Smooth muscle cell (in vitro differentiated cells): ENCODE measurements at regions not wholly inside any gene's neighbourhood (a gene's known extent, or its start where the extent isn't known, plus 50 kb on each side); places are given as distances from the start of the nearest gene placed in this dataset.
A peak's percentile ranks its signal among the peaks of the same experiment; 100 is the strongest.

ENCODE experiments used
- DNase-seq: peaks from one replicate; lab custom pipeline; 2025; ENCODE audit not compliant: unreplicated experiment; lab: John Stamatoyannopoulos, UW
- H2AFZ ChIP-seq: fragments of 200-600 bp; sonication (generic); 2 replicates; pipeline ENCODE4 v1.6.0; 2016; ENCODE audit warnings: antibody characterized with exemption, low read depth, mild to moderate bottlenecking
- H3F3A ChIP-seq: fragments of 200-600 bp; sonication (generic); 2 replicates; pipeline ENCODE4 v1.6.0; 2017; ENCODE audit warnings: antibody characterized with exemption, low read depth
- H3K27ac ChIP-seq: fragments of 200-600 bp; sonication (generic); 2 replicates; pipeline ENCODE4 v1.5.1; 2016; ENCODE audit warnings: low read depth, mild to moderate bottlenecking
- H3K27me3 ChIP-seq: fragments of 200-600 bp; sonication (generic); 2 replicates; pipeline ENCODE4 v1.6.1; 2016; ENCODE audit warnings: low read depth, mild to moderate bottlenecking
- H3K36me3 ChIP-seq: fragments of 200-600 bp; sonication (generic); 2 replicates; pipeline ENCODE4 v1.5.1; 2016; ENCODE audit warnings: low read depth
- H3K4me1 ChIP-seq: fragments of 200-600 bp; sonication (generic); 2 replicates; pipeline ENCODE4 v1.5.1; 2016; ENCODE audit warnings: low read depth
- H3K4me2 ChIP-seq: fragments of 200-600 bp; sonication (generic); 2 replicates; pipeline ENCODE4 v1.6.0; 2016; ENCODE audit warnings: mild to moderate bottlenecking
- H3K4me3 ChIP-seq: fragments of 200-600 bp; sonication (generic); 2 replicates; pipeline ENCODE4 v1.5.1; 2016; ENCODE audit warnings: mild to moderate bottlenecking
- H3K79me2 ChIP-seq: fragments of 200-600 bp; sonication (generic); 2 replicates; pipeline ENCODE4 v1.6.0; 2016; ENCODE audit warnings: low read depth, mild to moderate bottlenecking
- H3K9ac ChIP-seq: fragments of 200-600 bp; sonication (generic); 2 replicates; pipeline ENCODE4 v1.6.0; 2016; ENCODE audit warnings: low read depth
- H3K9me3 ChIP-seq: fragments of 200-600 bp; sonication (generic); replicated peaks from 2 replicates; pipeline ENCODE4 v1.5.1; 2016; ENCODE audit warnings: low read depth
- H4K20me1 ChIP-seq: fragments of 200-600 bp; sonication (generic); 2 replicates; pipeline ENCODE4 v1.6.0; 2016; ENCODE audit warnings: low read depth
- WGBS: methylation state at CpG from one replicate; pipeline ENCODE4 v1.1.7; 2016; ENCODE audit warnings: low lambda C conversion rate; 5-methylcytosine and 5-hydroxymethylcytosine counted together
- TF ChIP-seq, protein P1 (sequence below): fragments of 200-600 bp; sonication (generic); IDR thresholded peaks from 2 replicates; pipeline ENCODE4 v1.5.1; 2017; ENCODE audit warnings: borderline replicate concordance, mild to moderate bottlenecking, antibody characterized with exemption; ENCODE audit not compliant: insufficient read depth, poor library complexity, severe bottlenecking

DNA sequence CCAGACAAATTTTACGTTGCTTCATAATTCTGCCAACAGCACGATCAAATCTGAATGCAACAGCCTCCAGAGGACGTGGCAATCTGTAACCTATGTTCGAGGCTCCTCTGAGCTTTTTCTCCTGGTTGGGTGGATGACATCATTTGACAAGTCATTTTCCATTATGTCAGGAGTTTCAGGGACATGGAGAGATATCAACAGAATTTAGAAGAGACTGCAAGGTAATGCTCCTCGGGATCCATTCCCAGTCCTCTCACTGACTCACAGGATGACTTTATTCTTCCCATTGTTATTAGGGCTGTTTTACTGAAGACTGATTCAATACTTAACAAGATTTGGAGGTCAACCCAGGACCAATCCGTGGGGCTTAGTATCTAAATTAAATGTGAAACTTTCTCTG, 72.5 kb upstream of the RNF152 start:
- Histone ChIP-seq H4K20me1 (no peaks in the 10 kb centered on the region), H3K4me1 (no peaks in the 10 kb centered on the region), H3K9me3 (no peaks in the 10 kb centered on the region), H3K36me3 (no peaks in the 10 kb centered on the region), H3F3A (peaks cover 6% of the 10 kb centered on the region), H3K4me2 (no peak overlapping the region), H3K27ac (no peak overlapping the region), H3K4me3 (no peak overlapping the region), H3K79me2 (no peaks in the 10 kb centered on the region), H2AFZ (no peak overlapping the region), H3K27me3 (no peaks in the 10 kb centered on the region), H3K9ac (no peak overlapping the region)
- WGBS: 84% methylated on average over 6 of the region's 6 CpGs
- TF ChIP-seq, protein P1, sequence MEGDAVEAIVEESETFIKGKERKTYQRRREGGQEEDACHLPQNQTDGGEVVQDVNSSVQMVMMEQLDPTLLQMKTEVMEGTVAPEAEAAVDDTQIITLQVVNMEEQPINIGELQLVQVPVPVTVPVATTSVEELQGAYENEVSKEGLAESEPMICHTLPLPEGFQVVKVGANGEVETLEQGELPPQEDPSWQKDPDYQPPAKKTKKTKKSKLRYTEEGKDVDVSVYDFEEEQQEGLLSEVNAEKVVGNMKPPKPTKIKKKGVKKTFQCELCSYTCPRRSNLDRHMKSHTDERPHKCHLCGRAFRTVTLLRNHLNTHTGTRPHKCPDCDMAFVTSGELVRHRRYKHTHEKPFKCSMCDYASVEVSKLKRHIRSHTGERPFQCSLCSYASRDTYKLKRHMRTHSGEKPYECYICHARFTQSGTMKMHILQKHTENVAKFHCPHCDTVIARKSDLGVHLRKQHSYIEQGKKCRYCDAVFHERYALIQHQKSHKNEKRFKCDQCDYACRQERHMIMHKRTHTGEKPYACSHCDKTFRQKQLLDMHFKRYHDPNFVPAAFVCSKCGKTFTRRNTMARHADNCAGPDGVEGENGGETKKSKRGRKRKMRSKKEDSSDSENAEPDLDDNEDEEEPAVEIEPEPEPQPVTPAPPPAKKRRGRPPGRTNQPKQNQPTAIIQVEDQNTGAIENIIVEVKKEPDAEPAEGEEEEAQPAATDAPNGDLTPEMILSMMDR: no peak
- DNase-seq: no peak

DNA sequence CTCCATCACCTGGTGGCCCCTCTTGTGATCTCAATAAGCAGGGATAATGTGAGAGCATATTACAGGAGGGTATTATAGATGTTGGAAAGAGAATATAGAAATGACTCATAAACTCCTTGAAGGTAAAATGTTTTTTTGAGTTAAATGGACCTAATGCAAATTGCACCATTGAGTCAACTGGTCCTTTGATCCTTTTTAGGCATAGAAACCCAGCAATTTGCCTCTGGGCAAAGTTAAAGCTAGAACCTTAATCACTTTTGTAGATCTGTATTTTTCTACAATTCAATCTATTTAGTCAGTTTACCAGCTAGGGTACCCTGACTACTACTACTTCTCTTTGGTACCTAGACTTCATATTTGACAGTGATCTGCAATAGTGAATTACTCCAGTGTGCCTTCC, 71.8 kb upstream of the RNF152 start:
- TF ChIP-seq, protein P1: no peak

DNA sequence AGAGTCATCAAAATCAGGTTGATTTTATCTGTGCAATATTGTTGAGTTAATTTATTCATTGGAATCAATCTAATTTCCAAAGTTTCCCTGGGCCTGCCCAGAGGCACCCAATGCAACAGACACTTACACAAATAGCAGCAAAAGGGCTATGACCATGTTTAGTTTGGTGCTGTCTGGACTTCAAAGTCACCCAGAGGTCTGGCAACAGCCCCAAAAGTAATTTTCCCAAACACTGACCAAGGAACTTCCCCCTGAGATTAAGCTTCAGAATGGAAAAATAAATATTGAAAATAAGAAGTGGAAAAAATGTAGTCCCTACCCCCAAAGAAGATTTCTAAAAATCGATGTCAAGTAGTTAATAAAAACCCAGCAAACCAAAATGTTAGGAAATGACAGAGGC, 70.9 kb upstream of the RNF152 start:
- Histone ChIP-seq H4K20me1 (no peaks in the 10 kb centered on the region), H3K4me2 (no peak overlapping the region), H3K9ac (no peak overlapping the region), H3K36me3 (no peaks in the 10 kb centered on the region), H3K27ac (no peak overlapping the region), H3K27me3 (no peaks in the 10 kb centered on the region), H3K4me1 (no peaks in the 10 kb centered on the region), H3K79me2 (no peaks in the 10 kb centered on the region), H3K9me3 (no peaks in the 10 kb centered on the region), H2AFZ (no peak overlapping the region), H3K4me3 (no peak overlapping the region), H3F3A (peaks cover 20% of the 10 kb centered on the region)
- TF ChIP-seq, protein P1: no peak
- no peak for DNase-seq
- WGBS: 60% methylated on average over 1 of the region's 1 CpG

More for the DNA sequence above, 71.8 kb upstream of the RNF152 start:
- Histone ChIP-seq H3K27ac (no peak overlapping the region), H3K9ac (no peak overlapping the region), H2AFZ (no peak overlapping the region), H3K4me2 (no peak overlapping the region), H3K9me3 (no peaks in the 10 kb centered on the region), H3K36me3 (no peaks in the 10 kb centered on the region), H3K4me1 (no peaks in the 10 kb centered on the region), H3K79me2 (no peaks in the 10 kb centered on the region), H4K20me1 (no peaks in the 10 kb centered on the region), H3K27me3 (no peaks in the 10 kb centered on the region), H3F3A (peaks cover 11% of the 10 kb centered on the region), H3K4me3 (no peak overlapping the region)
- DNase-seq: no peak

DNA sequence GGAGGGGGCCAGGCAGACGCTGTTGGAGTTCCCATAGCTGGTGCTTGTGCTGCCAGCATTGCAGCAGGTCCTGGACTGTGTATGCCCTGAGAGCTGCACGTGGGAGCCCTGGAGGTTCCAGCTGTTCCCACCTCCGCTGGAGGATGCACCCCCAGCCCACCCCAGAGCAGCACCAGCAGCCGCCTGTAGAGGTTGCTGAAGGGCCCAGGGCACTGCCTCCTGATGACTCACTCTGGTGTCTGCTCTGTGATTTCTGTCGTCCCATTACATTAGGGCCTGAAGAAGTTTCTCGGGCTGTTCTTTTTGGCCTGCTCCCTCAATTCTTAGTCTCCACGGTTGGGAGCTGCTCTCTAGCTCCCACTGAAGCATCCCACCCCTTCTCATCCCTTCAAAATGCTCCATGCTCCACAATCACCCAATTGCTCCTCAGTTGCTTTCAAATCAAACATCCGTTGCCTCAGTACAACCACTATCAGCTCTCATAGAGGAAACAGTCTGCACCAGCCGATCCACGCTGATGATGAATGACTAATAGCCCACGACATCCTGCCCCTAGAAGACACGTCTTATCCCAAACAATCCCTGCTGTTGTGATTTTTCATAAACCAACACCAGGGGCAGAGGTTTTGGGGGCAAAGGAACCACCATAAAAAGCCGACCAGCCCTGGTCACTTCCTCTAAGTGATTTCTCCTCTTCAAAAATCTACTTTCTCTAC, 65.2 kb upstream of the RNF152 start:
- peak overlapping the region; percentile 51 for H2AFZ ChIP-seq
- peaks cover 33% of the 10 kb centered on the region for H3F3A ChIP-seq
- H3K36me3 ChIP-seq: no peaks in the 10 kb centered on the region
- no peak overlapping the region for H3K4me3 ChIP-seq
- no peaks in the 10 kb centered on the region for H3K9me3 ChIP-seq
- DNase-seq: no peak
- peak overlapping the region; percentile 36 for H3K9ac ChIP-seq
- H3K27me3 ChIP-seq: no peaks in the 10 kb centered on the region
- H3K4me1 ChIP-seq: peaks cover 8% of the 10 kb centered on the region
- 42% methylated on average over 13 of the region's 13 CpGs for whole genome bisulfite sequencing
- peak overlapping the region; percentile 27 for H3K4me2 ChIP-seq
- H4K20me1 ChIP-seq: no peaks in the 10 kb centered on the region
- TF ChIP-seq, protein P1: no peak
- H3K27ac ChIP-seq: peak overlapping the region; percentile 82
- H3K79me2 ChIP-seq: no peaks in the 10 kb centered on the region
